ENCODE measurements at regions not wholly inside any gene's neighbourhood (a gene's known extent, or its start where the extent isn't known, plus 50 kb on each side); places are given as distances from the start of the nearest gene placed in this dataset.

- DNase-seq (ENCODE audit: low read depth) = no peak
- no peak overlapping the region for H3K4me3 ChIP-seq (ENCODE audit: low read depth, low read length)
- no peak for TF ChIP-seq POLR2A (IDR thresholded peaks at IDR 0.05; ENCODE audit: extremely low read depth, insufficient read length)
- no peak for TF ChIP-seq CTCF (IDR thresholded peaks at IDR 0.05; ENCODE audit: low read depth, low read length)
- TF ChIP-seq, protein P1, sequence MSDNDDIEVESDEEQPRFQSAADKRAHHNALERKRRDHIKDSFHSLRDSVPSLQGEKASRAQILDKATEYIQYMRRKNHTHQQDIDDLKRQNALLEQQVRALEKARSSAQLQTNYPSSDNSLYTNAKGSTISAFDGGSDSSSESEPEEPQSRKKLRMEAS (IDR thresholded peaks at IDR 0.05; ENCODE audit: low read depth, low read length) = no peak
- TF ChIP-seq MYC (IDR thresholded peaks at IDR 0.05; ENCODE audit: low read depth, low read length) = no peak
Measured at GRCh38 chr4:152065545-152065944, 304.7 kb upstream of the GATB start.

DNA sequence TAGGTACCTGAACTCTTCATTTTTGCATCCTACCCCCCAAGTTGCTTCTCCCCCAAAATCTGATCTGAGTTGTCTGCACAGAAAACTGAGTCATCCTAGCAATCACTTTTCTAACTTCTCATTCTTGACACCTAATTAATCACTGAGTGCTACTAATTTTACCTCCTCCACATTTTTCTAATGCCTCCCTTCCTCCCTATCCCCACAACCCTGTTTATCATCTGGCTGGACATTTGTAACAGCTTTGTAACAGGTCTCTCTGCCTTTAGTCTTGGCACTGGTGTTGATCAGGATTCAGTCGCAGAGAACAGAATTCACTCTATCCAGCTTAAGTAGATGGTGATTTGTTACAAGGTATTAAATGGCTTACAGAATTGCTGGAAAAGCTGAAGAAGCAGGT, 303.9 kb upstream of the GATB start:
- no peak for DNase-seq (ENCODE audit: low read depth)
- no peak for TF ChIP-seq POLR2A (IDR thresholded peaks at IDR 0.05; ENCODE audit: extremely low read depth, insufficient read length)
- TF ChIP-seq, protein P1 (IDR thresholded peaks at IDR 0.05; ENCODE audit: low read depth, low read length) = no peak
- TF ChIP-seq CTCF (IDR thresholded peaks at IDR 0.05; ENCODE audit: low read depth, low read length) = no peak
- TF ChIP-seq MYC (IDR thresholded peaks at IDR 0.05; ENCODE audit: low read depth, low read length) = no peak
- no peak overlapping the region for H3K4me3 ChIP-seq (ENCODE audit: low read depth, low read length)

DNA sequence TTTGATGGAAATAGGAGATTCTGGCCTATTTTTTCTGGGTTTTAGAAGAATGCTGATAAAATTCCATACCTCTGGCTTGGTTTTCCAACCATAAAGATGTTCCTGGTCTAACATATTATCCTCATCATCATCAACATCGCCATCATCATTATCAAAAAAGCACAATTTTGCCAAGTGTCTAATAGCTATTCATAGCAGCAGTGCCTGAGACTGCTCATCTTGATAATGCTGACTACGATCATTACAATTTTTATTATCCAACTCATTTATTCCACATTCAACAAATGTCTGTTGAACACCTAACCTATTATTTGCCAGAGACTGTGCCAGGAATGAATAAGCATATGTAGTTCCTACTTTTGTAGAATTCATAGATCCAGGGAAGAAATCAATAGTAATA, 303.5 kb upstream of the GATB start:
- no peak overlapping the region for H3K4me3 ChIP-seq (ENCODE audit: low read depth, low read length)
- TF ChIP-seq POLR2A (IDR thresholded peaks at IDR 0.05; ENCODE audit: extremely low read depth, insufficient read length) = no peak
- no peak for DNase-seq (ENCODE audit: low read depth)

- TF ChIP-seq POLR2A (IDR thresholded peaks at IDR 0.05; ENCODE audit: extremely low read depth, insufficient read length) (no peak), MYC (IDR thresholded peaks at IDR 0.05; ENCODE audit: low read depth, low read length) (no peak), CTCF (IDR thresholded peaks at IDR 0.05; ENCODE audit: low read depth, low read length) (no peak)
- TF ChIP-seq, protein P1 (IDR thresholded peaks at IDR 0.05; ENCODE audit: low read depth, low read length) = no peak
- H3K4me3 ChIP-seq (ENCODE audit: low read depth, low read length) = no peak overlapping the region
- DNase-seq (ENCODE audit: low read depth) = no peak
Measured at GRCh38 chr4:152063621-152064240, 302.9 kb upstream of the GATB start.

GRCh38 chr4:152062936-152063620, 302.3 kb upstream of the GATB start:
- TF ChIP-seq MYC (IDR thresholded peaks at IDR 0.05; ENCODE audit: low read depth, low read length) (no peak), POLR2A (IDR thresholded peaks at IDR 0.05; ENCODE audit: extremely low read depth, insufficient read length) (no peak), CTCF (IDR thresholded peaks at IDR 0.05; ENCODE audit: low read depth, low read length) (no peak)
- TF ChIP-seq, protein P1 (IDR thresholded peaks at IDR 0.05; ENCODE audit: low read depth, low read length) = no peak

DNA sequence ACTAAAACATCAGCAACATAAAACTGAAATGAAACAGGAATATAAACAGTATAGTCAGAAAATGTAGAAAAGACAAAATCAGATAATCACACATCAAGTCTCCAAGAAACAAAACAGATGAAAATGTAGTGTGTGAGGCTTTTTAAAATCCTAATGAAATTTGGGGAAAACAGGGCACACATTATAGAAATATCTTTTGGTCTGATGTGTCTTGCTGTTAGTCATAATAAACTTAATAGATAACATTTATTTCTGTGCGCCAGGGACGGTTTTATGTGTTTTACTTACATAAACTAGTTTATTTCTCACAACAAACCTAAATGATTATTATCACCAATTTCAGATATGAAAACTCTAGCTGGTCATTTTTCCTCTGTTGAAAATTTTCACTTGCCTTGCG, 293.9 kb upstream of the GATB start:
- no peak for DNase-seq (ENCODE audit: low read depth)
- TF ChIP-seq CTCF (IDR thresholded peaks at IDR 0.05; ENCODE audit: low read depth, low read length) (no peak), MYC (IDR thresholded peaks at IDR 0.05; ENCODE audit: low read depth, low read length) (no peak), POLR2A (IDR thresholded peaks at IDR 0.05; ENCODE audit: extremely low read depth, insufficient read length) (no peak)
- TF ChIP-seq, protein P1 (IDR thresholded peaks at IDR 0.05; ENCODE audit: low read depth, low read length) = no peak
- no peak overlapping the region for H3K4me3 ChIP-seq (ENCODE audit: low read depth, low read length)

More at GRCh38 chr4:152062936-152063620, 302.3 kb upstream of the GATB start:
- no peak overlapping the region for H3K4me3 ChIP-seq (ENCODE audit: low read depth, low read length)
- DNase-seq (ENCODE audit: low read depth) = no peak

Data from NB4 (cell line).